Jurkat, Clone E6-1 (cell line): ENCODE measurements at regions not wholly inside any gene's neighbourhood (a gene's known extent, or its start where the extent isn't known, plus 50 kb on each side); places are given as distances from the start of the nearest gene placed in this dataset.
"Not testable (repeated sequence)": the region's sequence is repeated elsewhere in the genome, so short reads cannot be mapped to it uniquely, and the experiment has no call there.

Experiments
- DNase-seq: peaks from one replicate; pipeline ENCODE4 v3.0.0-alpha.2; 2011; ENCODE audit warnings: low read depth, low spot score
- H3K4me3 ChIP-seq: 2 replicates; pipeline ENCODE4 v1.5.1; 2011; ENCODE audit warnings: mild to moderate bottlenecking, low read length, control low read depth, moderate library complexity

GRCh38 chr6:141914646-141915045 is 218.1 kb upstream of the GJE1 start:
- H3K4me3 ChIP-seq, result no peak overlapping the region
- no peak for DNase-seq

DNA sequence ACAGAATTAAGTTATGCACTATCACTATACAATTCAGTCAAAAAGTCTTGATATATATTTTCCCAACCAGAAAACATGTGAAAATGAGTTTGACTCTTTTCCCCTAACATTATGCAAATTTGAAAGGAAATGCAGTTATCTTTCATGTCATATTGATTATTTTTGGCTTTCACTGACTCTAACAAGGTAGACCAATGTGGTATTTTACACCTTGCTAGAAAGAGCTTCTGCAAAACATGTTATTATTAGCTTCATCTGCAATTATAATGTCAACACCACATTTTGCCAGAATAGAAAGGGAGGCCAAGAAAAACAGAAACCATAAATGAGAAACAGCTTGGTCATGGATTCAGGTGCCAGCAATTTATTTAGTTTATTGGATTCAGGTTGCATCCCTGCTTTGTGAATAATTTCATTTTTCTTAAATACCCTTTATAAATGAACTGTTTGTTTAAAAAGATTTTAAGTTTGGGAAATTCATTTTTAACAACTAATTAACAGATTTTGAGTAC is 226.1 kb upstream of the GJE1 start:
- H3K4me3 ChIP-seq, result no peak overlapping the region
- DNase-seq, result no peak

DNA sequence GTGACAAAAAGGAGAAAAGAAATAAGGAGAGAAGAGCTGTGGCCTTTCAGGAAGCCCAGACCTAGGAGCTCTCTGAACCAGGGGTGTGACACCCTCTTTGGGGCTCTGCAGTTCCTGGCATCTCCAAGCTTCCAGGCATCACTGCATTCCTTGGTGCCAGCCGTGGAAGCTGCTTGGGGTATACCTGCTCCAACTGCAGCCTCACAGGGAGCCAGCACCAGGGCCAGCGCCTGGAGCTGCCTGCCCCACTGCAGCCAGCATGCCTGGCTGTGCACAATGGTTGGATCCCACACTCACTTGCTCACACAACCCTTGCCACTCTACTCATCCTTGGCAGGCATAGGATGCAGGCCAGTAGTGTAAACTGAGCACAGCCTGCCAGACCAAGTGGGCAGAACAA is 242.1 kb upstream of the GJE1 start:
- no peak overlapping the region for H3K4me3 ChIP-seq
- no peak for DNase-seq

DNA sequence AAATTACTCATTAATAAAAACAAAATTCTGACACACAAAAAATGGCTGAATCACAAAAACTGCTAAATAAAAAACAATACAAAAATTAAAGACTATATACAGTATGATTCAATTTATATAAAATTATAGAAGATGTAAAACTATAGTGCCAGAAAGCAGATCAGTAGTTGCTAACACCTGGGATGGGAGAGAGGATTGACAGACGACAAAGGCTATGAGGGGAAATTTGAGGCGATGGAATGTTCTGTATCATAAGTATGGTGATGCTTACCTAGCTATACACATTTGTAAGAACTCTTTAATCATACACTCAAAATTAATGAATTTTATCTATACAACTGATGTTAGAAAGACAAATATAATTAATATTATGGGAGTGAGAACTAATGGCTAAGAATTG is 247.9 kb upstream of the GJE1 start:
- no peak overlapping the region for H3K4me3 ChIP-seq
- no peak for DNase-seq

DNA sequence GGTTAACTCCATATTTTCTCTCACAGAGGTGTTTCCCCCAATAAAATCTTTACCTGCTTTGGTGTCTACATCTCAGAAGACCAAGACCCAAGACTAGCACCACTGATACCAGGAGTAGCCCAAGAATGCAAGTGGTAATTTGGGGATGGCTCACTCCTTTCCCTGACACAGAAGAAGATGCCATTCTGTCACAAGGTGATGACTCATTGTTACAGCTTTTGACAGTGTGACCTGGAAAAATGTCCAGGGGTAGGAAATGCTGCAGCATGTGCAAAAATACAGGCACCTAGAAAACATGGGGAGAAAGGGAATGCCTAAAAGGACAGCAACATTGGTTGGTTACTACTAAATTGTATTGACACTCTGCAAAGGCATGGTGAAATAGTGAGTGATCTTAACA is 254.0 kb upstream of the GJE1 start:
- DNase-seq, result no peak
- H3K4me3 ChIP-seq, result no peak overlapping the region

- H3K4me3 ChIP-seq, result no peak overlapping the region
- DNase-seq, result no peak
Observed at GRCh38 chr6:141877275-141877983, 255.3 kb upstream of the GJE1 start.

DNA sequence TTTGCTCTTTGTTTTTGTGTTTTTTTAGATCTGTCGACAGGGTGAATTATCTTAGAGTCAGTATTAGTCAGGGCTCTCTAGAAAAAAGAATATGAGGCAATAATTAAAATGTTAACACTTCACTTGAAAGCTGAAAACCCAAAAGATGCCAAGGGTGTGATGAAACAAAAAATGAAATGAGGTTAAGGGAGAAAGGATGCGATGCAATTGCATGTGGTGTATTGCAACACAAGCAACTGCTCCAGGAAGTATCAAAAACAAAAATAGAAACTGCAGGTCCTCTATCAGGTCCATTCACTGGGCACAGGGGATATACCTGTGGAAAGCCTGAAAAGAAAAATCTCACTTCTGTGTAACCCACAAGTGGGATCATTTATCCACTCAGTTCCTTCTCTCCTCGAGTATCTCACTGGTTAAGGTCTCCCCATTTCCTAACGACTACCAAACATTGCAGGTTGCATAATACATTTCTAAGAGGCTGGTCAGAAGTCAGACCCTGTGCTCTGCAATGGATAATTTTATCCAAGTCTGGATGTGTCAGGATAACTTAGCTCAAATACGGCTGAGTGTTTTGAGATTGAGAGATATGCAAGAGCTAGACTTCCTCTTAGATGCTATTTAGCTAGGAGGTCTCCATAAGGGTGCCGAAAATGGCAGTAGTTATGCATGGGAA is 257.7 kb upstream of the GJE1 start:
- H3K4me3 ChIP-seq, result no peak overlapping the region
- no peak for DNase-seq

DNA sequence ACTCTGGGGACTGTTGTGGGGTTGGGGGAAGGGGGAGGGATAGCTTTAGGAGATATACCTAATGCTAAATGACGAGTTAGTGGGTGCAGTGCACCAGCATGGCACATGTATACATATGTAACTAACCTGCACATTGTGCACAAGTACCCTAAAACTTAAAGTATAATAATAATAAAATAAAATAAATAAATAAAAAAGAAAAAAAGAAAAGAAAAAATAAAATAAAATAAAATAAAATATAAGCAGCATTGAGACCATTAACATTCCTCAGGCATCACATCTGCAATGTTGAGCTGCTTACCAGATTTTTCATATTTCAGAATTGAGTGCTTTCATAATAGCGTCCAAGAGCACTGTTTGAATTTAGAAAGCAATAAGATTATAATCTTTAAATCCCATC is 263.2 kb upstream of the GJE1 start:
- not testable (repeated sequence) for H3K4me3 ChIP-seq, DNase-seq

- no peak for DNase-seq
- no peak overlapping the region for H3K4me3 ChIP-seq
Observed at GRCh38 chr6:141867767-141868166, 265.0 kb upstream of the GJE1 start.

GRCh38 chr6:141866731-141867497 is 265.8 kb upstream of the GJE1 start:
- no peak for DNase-seq

DNA sequence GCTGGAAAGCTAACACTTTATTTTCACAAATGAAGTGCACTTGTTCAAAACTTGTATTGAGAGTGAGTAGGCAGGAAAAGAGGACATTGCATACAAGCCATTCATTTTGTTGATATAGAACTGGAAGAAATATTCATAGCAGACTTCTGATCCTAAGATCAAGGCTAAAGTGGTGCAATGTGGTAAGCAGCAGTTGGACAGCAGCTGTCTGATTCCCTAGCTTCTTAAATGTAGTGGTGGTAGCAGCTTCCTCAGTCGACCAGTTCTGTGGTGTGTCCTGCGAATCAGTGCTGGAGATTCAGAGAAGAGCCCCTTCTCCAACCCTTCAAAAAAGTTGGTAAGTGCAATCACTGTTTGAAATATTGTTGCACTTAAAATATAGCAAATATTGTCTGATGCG is 281.7 kb upstream of the GJE1 start:
- H3K4me3 ChIP-seq, result no peak overlapping the region
- DNase-seq, result no peak

More at GRCh38 chr6:141866731-141867497, 265.8 kb upstream of the GJE1 start:
- H3K4me3 ChIP-seq, result no peak overlapping the region

- no peak overlapping the region for H3K4me3 ChIP-seq
- DNase-seq, result no peak
Observed at GRCh38 chr6:141848029-141848890, 284.5 kb upstream of the GJE1 start.

GRCh38 chr6:141846639-141847038 is 286.1 kb upstream of the GJE1 start:
- H3K4me3 ChIP-seq, result no peak overlapping the region
- no peak for DNase-seq

DNA sequence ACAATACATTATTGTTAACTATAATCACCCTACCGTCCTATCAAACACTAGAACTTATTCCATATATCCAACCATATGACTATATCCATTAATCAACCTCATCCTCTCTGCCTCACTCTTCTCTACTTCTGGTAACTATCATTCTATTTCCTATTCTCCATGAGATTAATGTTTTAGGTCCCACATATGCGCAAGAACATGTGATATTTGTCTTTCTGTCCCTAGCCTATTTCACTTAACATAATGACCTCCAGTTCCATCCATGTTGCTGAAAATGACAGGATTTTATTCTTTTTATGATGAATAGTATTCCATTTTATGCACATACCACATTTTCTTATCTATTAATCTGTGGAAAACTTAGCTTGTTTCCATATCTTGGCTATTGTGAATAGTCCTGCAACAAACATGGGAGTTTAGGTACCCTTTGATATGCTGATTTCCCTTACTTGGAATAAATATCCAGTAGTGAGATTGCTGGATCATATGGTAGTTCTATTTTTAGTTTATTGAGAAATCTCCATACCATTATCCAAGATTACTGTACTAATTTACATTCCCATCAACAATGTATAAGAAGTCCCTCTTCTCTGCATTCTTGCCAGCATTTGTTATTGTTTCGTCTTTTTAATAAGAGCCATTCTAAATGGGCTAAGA is 289.4 kb upstream of the GJE1 start:
- H3K4me3 ChIP-seq, result no peak overlapping the region
- no peak for DNase-seq

DNA sequence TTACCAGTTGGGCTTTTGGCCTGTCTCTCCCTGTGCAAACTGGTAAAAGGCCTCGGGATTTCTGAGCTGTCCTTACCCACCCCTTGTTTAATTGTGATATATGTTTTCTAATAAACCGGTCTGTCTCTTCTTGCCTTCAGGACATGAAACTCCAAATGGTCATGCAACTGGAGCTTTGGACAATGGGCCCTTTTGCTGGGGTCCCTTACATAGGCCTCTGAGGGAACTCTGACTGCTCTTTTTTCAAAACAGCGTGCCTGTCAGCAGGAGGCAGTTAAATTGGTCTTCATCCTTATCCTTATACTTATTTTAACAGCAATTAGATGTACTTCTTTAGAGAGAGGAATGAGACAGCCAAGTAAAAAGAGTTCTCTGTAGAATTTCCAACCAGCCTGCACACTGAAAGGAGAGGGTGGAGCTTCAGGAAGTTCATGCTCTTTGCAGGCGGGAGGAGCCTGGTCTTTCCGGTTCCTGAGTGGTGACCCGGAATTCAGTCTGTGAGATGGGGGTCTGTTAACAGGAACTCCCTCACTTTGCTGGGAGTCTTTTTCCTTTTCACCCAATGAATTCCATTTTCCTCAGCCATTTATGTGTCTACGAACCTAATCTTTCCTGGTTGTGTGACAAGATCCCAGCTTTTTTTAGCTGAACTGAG is 299.6 kb upstream of the GJE1 start:
- DNase-seq, result no peak
- no peak overlapping the region for H3K4me3 ChIP-seq

DNA sequence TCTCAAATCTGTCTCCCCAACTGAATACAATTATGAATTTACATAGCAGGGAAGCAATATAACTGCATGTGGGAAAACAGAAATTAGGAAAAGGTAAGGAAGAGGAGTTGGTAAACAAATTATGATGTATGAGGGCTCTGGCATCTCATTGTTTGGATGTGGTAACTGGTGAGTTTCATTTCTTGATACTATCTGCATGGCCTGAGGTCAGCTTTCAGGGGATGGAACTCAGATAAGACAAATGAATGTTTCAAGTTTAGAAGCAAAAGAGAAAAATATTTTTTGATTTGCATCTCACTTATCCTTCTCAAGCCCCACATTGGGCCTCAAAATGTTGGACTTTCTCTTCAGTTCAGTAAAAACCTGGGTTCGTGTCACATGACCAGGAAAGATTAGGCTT is 302.2 kb upstream of the GJE1 start:
- no peak for DNase-seq
- no peak overlapping the region for H3K4me3 ChIP-seq

DNA sequence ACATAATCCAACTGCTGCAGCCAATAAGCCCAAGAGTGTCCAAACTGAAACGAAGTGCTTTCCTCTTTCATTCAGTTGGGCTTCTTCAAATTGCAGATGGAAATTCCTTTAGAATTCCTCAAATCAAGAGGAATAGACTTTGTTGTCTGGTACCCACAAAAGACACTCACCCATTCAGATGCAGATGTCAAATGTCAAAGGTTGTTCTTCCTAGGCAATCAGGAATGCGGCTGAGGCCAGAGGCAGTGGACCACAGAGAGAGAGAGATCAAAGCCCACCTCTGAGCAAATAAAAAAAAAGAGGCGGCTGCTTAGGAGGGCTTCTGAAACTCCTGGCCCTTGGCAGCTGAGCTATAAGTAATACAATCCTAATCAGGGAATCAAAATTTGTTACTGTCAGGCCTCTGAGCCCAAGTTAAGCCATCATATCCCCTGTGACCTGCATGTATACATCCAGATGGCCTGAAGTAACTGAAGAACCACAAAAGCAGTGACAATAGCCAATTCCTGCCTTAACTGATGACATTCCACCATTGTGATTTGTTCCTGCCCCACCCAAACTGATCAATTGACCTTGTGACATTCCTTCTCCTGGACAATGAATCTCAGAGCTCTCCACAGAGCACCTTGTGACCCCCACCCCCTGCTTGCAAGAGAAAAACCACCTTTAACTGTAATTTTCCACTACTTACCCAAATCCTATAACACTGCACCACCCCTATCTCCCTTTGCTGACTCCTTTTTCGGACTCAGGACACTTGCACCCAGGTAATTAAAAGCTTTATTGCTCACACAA is 303.0 kb upstream of the GJE1 start:
- H3K4me3 ChIP-seq, result no peak overlapping the region
- DNase-seq, result no peak
